Gastrocnemius medialis (tissue), 4 donors: ENCODE measurements at regions not wholly inside any gene's neighbourhood (a gene's known extent, or its start where the extent isn't known, plus 50 kb on each side); places are given as distances from the start of the nearest gene placed in this dataset.

ENCODE experiments used
- POLR2A ChIP-seq, 2 donors: fragments of 450-650 bp; IDR thresholded peaks; one replicate each; pipeline ENCODE4 v1.6.1; 2017; ENCODE audit warnings: antibody characterized with exemption in 2 of 2, mild to moderate bottlenecking in 2 of 2, moderate library complexity in 2 of 2
- TF ChIP-seq, protein P1 (sequence below), 5 experiments: fragments of 450-650 bp in 3 of 5; fragments of 200-600 bp in 2 of 5; sonication (generic) in 2 of 5; IDR thresholded peaks in 4 of 5; conservative IDR thresholded peaks in 1 of 5; 1 replicate in 4 of 5; 2 replicates in 1 of 5; pipeline ENCODE4 v1.5.1; 2016 to 2019; ENCODE audit warnings: antibody characterized with exemption in 5 of 5, mild to moderate bottlenecking in 3 of 5, moderate library complexity in 3 of 5

DNA sequence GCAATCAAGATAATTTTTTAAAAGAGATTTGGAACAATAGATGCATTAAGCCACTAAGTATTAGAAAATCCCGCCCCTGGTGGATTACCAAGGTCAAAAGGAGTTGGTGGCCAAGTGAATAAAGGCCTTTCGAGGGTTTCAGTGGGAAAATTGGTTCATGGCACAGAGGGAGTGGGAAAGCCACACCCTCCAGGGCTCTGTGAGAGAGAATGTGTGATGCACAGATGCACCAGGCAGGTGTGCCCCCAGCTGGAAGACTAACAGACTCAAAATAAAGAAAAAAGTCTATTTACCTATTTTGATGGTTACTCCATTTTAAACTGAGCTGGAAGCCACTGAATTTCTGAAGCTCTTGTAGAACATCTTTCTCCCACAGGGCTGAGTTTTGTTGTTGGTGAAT lies 278.0 kb downstream of the DRD1 start:
- TF ChIP-seq, protein P1, sequence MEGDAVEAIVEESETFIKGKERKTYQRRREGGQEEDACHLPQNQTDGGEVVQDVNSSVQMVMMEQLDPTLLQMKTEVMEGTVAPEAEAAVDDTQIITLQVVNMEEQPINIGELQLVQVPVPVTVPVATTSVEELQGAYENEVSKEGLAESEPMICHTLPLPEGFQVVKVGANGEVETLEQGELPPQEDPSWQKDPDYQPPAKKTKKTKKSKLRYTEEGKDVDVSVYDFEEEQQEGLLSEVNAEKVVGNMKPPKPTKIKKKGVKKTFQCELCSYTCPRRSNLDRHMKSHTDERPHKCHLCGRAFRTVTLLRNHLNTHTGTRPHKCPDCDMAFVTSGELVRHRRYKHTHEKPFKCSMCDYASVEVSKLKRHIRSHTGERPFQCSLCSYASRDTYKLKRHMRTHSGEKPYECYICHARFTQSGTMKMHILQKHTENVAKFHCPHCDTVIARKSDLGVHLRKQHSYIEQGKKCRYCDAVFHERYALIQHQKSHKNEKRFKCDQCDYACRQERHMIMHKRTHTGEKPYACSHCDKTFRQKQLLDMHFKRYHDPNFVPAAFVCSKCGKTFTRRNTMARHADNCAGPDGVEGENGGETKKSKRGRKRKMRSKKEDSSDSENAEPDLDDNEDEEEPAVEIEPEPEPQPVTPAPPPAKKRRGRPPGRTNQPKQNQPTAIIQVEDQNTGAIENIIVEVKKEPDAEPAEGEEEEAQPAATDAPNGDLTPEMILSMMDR (IDR thresholded peaks at IDR 0.05 in 4 of 5, conservative IDR thresholded peaks at IDR 0.05 in 1 of 5), result no peak
- TF ChIP-seq POLR2A (IDR thresholded peaks at IDR 0.05), result no peak
